ENCODE measurements at regions not wholly inside any gene's neighbourhood (a gene's known extent, or its start where the extent isn't known, plus 50 kb on each side); places are given as distances from the start of the nearest gene placed in this dataset.

DNA sequence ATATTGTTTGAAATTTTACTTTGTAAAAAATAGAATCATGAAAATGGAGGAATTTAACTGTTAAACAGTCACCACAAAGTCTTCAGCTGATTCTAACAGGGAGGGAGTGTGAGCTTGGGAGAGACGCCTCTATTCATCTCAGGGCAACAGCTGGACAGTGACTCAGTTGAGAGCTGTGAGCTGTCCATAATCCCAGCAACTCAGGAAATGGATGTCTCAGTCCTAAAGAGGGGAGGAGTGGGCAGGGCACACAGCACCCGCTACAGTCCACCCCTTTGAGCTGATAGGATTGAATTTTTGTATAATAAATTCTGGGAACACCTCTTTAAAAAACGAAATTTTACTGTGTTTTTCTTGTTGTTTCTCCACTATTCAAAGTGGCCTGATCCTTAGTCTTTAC lies 255.1 kb upstream of the THUMPD2 start (continued):
- TF ChIP-seq PYGO2 (tag; IDR thresholded peaks at IDR 0.05), result no peak
- no peak for TF ChIP-seq EP400 (IDR thresholded peaks at IDR 0.05)
- no peak for TF ChIP-seq TEAD2 (tag; IDR thresholded peaks at IDR 0.05)
- no peak for TF ChIP-seq PHB2 (IDR thresholded peaks at IDR 0.05; ENCODE audit: low read depth)
- no peak for TF ChIP-seq CHD7 (IDR thresholded peaks at IDR 0.05; ENCODE audit: low read depth, low read length)
- no peak for TF ChIP-seq HNRNPL (IDR thresholded peaks at IDR 0.05; ENCODE audit: low read depth, low read length)
- TF ChIP-seq MTF1 (CRISPR knock-in tag; IDR thresholded peaks at IDR 0.05; ENCODE audit: borderline replicate concordance), result no peak
- TF ChIP-seq HNRNPH1 (optimal IDR thresholded peaks at IDR 0.05; ENCODE audit: low read depth, low read length), result no peak
- TF ChIP-seq, protein P1, sequence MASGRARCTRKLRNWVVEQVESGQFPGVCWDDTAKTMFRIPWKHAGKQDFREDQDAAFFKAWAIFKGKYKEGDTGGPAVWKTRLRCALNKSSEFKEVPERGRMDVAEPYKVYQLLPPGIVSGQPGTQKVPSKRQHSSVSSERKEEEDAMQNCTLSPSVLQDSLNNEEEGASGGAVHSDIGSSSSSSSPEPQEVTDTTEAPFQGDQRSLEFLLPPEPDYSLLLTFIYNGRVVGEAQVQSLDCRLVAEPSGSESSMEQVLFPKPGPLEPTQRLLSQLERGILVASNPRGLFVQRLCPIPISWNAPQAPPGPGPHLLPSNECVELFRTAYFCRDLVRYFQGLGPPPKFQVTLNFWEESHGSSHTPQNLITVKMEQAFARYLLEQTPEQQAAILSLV (tag; IDR thresholded peaks at IDR 0.05), result no peak
- no peak for TF ChIP-seq SIX5 (IDR thresholded peaks at IDR 0.05; ENCODE audit: borderline replicate concordance in 1 of 2, insufficient read depth in 1 of 2, low read depth in 1 of 2, low read length in 2 of 2)
